ENCODE measurements at regions not wholly inside any gene's neighbourhood (a gene's known extent, or its start where the extent isn't known, plus 50 kb on each side); places are given as distances from the start of the nearest gene placed in this dataset.

GRCh38 chr9:16245756-16246440 is 624.6 kb downstream of the BNC2 start:
- Mint-ChIP-seq H3K27me3 (ENCODE audit: unreplicated experiment) (no peaks in the 10 kb centered on the region), H3K9me3 (ENCODE audit: low read depth, unreplicated experiment) (no peaks in the 10 kb centered on the region), H3K4me1 (ENCODE audit: low read depth, unreplicated experiment) (peaks cover 35% of the 10 kb centered on the region), H3K36me3 (ENCODE audit: insufficient read depth, unreplicated experiment) (no peaks in the 10 kb centered on the region), H3K4me3 (ENCODE audit: low read depth, unreplicated experiment) (no peak overlapping the region), H3K27ac (ENCODE audit: unreplicated experiment) (no peak overlapping the region)
- no peak for DNase-seq
- intact Hi-C loops (cut with micrococcal nuclease; ENCODE audit: unreplicated experiment): no loop called here
- TF ChIP-seq CTCF (IDR thresholded peaks at IDR 0.05; ENCODE audit: unreplicated experiment): no peak
- BruUV-seq (replicated peaks): no TSS peak
- CTCF ChIA-PET: no interaction called here

- no peak for TF ChIP-seq CTCF (IDR thresholded peaks at IDR 0.05; ENCODE audit: unreplicated experiment)
- peaks cover 26% of the 10 kb centered on the region for H3K4me1 Mint-ChIP-seq (ENCODE audit: low read depth, unreplicated experiment)
- intact Hi-C loops (cut with micrococcal nuclease; ENCODE audit: unreplicated experiment): no loop called here
- no peak for DNase-seq
- H3K27ac Mint-ChIP-seq (ENCODE audit: unreplicated experiment): no peak overlapping the region
- H3K36me3 Mint-ChIP-seq (ENCODE audit: insufficient read depth, unreplicated experiment): no peaks in the 10 kb centered on the region
- H3K4me3 Mint-ChIP-seq (ENCODE audit: low read depth, unreplicated experiment): no peak overlapping the region
- H3K27me3 Mint-ChIP-seq (ENCODE audit: unreplicated experiment): no peaks in the 10 kb centered on the region
- BruUV-seq (replicated peaks): no TSS peak
- CTCF ChIA-PET: no interaction called here
- H3K9me3 Mint-ChIP-seq (ENCODE audit: low read depth, unreplicated experiment): no peaks in the 10 kb centered on the region
Observed at GRCh38 chr9:16246785-16247184, 623.7 kb downstream of the BNC2 start.

- no TSS peak for BruUV-seq (replicated peaks)
- intact Hi-C loops (cut with micrococcal nuclease; ENCODE audit: unreplicated experiment): no loop called here
- no peaks in the 10 kb centered on the region for H3K27me3 Mint-ChIP-seq (ENCODE audit: unreplicated experiment)
- TF ChIP-seq CTCF (IDR thresholded peaks at IDR 0.05; ENCODE audit: unreplicated experiment): no peak
- DNase-seq: no peak
- H3K27ac Mint-ChIP-seq (ENCODE audit: unreplicated experiment): no peak overlapping the region
- H3K4me1 Mint-ChIP-seq (ENCODE audit: low read depth, unreplicated experiment): peaks cover 22% of the 10 kb centered on the region
- H3K9me3 Mint-ChIP-seq (ENCODE audit: low read depth, unreplicated experiment): no peaks in the 10 kb centered on the region
- CTCF ChIA-PET: no interaction called here
- no peaks in the 10 kb centered on the region for H3K36me3 Mint-ChIP-seq (ENCODE audit: insufficient read depth, unreplicated experiment)
- H3K4me3 Mint-ChIP-seq (ENCODE audit: low read depth, unreplicated experiment): no peak overlapping the region
Observed at GRCh38 chr9:16247188-16247875, 623.1 kb downstream of the BNC2 start.

- H3K27me3 Mint-ChIP-seq (ENCODE audit: unreplicated experiment): no peaks in the 10 kb centered on the region
- TF ChIP-seq CTCF (IDR thresholded peaks at IDR 0.05; ENCODE audit: unreplicated experiment): no peak
- no peak for DNase-seq
- no peaks in the 10 kb centered on the region for H3K9me3 Mint-ChIP-seq (ENCODE audit: low read depth, unreplicated experiment)
- CTCF ChIA-PET: no interaction called here
- intact Hi-C loops (cut with micrococcal nuclease; ENCODE audit: unreplicated experiment): no loop called here
- no peak overlapping the region for H3K4me3 Mint-ChIP-seq (ENCODE audit: low read depth, unreplicated experiment)
- H3K36me3 Mint-ChIP-seq (ENCODE audit: insufficient read depth, unreplicated experiment): no peaks in the 10 kb centered on the region
- no TSS peak for BruUV-seq (replicated peaks)
- H3K4me1 Mint-ChIP-seq (ENCODE audit: low read depth, unreplicated experiment): peaks cover 17% of the 10 kb centered on the region
- H3K27ac Mint-ChIP-seq (ENCODE audit: unreplicated experiment): no peak overlapping the region
Observed at GRCh38 chr9:16248822-16249221, 621.6 kb downstream of the BNC2 start.
